ENCODE measurements at regions not wholly inside any gene's neighbourhood (a gene's known extent, or its start where the extent isn't known, plus 50 kb on each side); places are given as distances from the start of the nearest gene placed in this dataset.

GRCh38 chr1:191907121-191907520 lies 251.1 kb upstream of the RGS18 start:
- TF ChIP-seq CTCF (optimal IDR thresholded peaks at IDR 0.05 in 1 of 3, IDR thresholded peaks at IDR 0.05 in 1 of 3, conservative IDR thresholded peaks at IDR 0.05 in 1 of 3; ENCODE audit: extremely low read depth in 1 of 3, insufficient read depth in 2 of 3, low read length in 3 of 3), result no peak
- TF ChIP-seq EZH2 (IDR thresholded peaks at IDR 0.05; ENCODE audit: low read length), result no peak

All from keratinocyte (primary cell).